ENCODE measurements at regions not wholly inside any gene's neighbourhood (a gene's known extent, or its start where the extent isn't known, plus 50 kb on each side); places are given as distances from the start of the nearest gene placed in this dataset.

DNA sequence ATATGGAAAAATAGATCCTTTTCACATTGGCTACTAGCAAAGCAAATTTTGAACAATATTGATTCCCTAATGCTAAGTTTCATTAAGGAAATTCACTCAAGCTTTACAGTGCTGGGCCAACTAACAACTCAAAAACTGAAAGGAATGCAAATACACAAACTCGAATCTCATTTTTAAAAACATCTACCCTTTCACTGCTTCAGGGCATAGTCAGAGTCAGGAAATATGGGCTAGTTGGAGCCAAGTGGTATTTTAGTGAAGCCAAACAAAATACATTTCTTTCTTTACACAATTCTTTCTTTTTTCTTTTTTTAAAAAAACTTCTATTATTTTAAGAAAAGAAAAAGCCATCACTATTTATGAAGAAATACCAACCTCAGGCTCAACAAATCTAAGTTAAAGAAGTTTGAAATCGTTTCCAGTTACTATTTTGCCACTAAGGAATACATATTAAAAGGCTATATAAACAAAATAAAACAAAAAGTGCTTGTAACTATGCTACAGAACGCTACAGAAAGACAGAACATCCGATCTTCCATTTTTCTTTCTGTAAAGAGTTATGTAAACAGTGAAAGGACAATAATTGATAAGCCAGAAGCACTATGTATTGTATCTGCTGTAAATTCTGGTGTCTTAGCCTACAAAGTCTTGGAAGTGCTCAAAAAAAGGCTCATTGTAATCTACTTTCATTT is 113.6 kb upstream of the STK17B start:
- Histone ChIP-seq H3K79me2 (ENCODE audit: low read depth) (no peaks in the 10 kb centered on the region), H3F3A (ENCODE audit: low read depth) (no peaks in the 10 kb centered on the region), H3K4me2 (no peak overlapping the region), H3K4me3 (no peak overlapping the region), H3K27ac (no peak overlapping the region), H3K4me1 (no peaks in the 10 kb centered on the region), H3K9me3 (ENCODE audit: low read depth) (no peaks in the 10 kb centered on the region), H3K9ac (no peak overlapping the region), H4K20me1 (ENCODE audit: low read depth) (no peaks in the 10 kb centered on the region), H3K27me3 (no peaks in the 10 kb centered on the region), H3K36me3 (no peaks in the 10 kb centered on the region), H2AFZ (replicated peaks) (no peak overlapping the region)
- H3K27ac Mint-ChIP-seq: no peak overlapping the region
- DNase-seq (ENCODE audit: low spot score): no peak
- H3K36me3 Mint-ChIP-seq: peaks cover 4% of the 10 kb centered on the region
- H3K4me3 Mint-ChIP-seq: no peak overlapping the region
- no peaks in the 10 kb centered on the region for H3K4me1 Mint-ChIP-seq
- no peak for TF ChIP-seq EZH2phosphoT487 (IDR thresholded peaks at IDR 0.05)
- TF ChIP-seq, protein P1, sequence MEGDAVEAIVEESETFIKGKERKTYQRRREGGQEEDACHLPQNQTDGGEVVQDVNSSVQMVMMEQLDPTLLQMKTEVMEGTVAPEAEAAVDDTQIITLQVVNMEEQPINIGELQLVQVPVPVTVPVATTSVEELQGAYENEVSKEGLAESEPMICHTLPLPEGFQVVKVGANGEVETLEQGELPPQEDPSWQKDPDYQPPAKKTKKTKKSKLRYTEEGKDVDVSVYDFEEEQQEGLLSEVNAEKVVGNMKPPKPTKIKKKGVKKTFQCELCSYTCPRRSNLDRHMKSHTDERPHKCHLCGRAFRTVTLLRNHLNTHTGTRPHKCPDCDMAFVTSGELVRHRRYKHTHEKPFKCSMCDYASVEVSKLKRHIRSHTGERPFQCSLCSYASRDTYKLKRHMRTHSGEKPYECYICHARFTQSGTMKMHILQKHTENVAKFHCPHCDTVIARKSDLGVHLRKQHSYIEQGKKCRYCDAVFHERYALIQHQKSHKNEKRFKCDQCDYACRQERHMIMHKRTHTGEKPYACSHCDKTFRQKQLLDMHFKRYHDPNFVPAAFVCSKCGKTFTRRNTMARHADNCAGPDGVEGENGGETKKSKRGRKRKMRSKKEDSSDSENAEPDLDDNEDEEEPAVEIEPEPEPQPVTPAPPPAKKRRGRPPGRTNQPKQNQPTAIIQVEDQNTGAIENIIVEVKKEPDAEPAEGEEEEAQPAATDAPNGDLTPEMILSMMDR (IDR thresholded peaks at IDR 0.05): no peak
- no peak for TF ChIP-seq EZH2 (IDR thresholded peaks at IDR 0.05)
- no peaks in the 10 kb centered on the region for H3K27me3 Mint-ChIP-seq (ENCODE audit: insufficient read depth, low read depth)
- no peaks in the 10 kb centered on the region for H3K9me3 Mint-ChIP-seq

DNA sequence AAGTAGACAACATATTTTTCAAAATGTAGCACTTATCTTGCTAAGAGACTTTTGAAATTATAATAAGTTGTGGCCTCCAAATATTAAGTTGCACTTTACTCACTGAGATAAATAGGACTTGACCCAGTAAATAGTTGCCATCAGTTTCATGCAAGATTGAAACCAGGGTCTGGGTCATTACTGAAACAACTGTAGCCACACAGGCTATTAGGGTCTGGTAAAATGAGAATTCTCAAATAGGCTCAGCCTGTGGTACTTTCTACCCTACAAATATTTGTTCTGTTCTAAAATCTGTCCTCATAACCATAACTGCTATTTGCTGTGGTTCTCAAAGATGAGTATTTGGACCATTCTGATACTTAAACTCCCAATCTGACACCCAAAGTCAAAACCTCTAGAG is 115.4 kb upstream of the STK17B start:
- Histone ChIP-seq H3K27ac (no peak overlapping the region), H3K27me3 (no peaks in the 10 kb centered on the region), H3K9ac (no peak overlapping the region), H2AFZ (replicated peaks) (no peak overlapping the region), H3K4me2 (no peak overlapping the region), H3K4me1 (no peaks in the 10 kb centered on the region), H4K20me1 (ENCODE audit: low read depth) (no peaks in the 10 kb centered on the region), H3K9me3 (ENCODE audit: low read depth) (no peaks in the 10 kb centered on the region), H3K79me2 (ENCODE audit: low read depth) (no peaks in the 10 kb centered on the region), H3K4me3 (no peak overlapping the region), H3K36me3 (no peaks in the 10 kb centered on the region), H3F3A (ENCODE audit: low read depth) (no peaks in the 10 kb centered on the region)
- no peak overlapping the region for H3K27ac Mint-ChIP-seq
- TF ChIP-seq, protein P1 (IDR thresholded peaks at IDR 0.05): no peak
- TF ChIP-seq EZH2 (IDR thresholded peaks at IDR 0.05) (no peak), EZH2phosphoT487 (IDR thresholded peaks at IDR 0.05) (no peak)
- no peak for DNase-seq (ENCODE audit: low spot score)
- no peaks in the 10 kb centered on the region for H3K27me3 Mint-ChIP-seq (ENCODE audit: insufficient read depth, low read depth)
- H3K36me3 Mint-ChIP-seq: peaks cover 4% of the 10 kb centered on the region
- H3K9me3 Mint-ChIP-seq: no peaks in the 10 kb centered on the region
- no peak overlapping the region for H3K4me3 Mint-ChIP-seq
- H3K4me1 Mint-ChIP-seq: peaks cover 3% of the 10 kb centered on the region

DNA sequence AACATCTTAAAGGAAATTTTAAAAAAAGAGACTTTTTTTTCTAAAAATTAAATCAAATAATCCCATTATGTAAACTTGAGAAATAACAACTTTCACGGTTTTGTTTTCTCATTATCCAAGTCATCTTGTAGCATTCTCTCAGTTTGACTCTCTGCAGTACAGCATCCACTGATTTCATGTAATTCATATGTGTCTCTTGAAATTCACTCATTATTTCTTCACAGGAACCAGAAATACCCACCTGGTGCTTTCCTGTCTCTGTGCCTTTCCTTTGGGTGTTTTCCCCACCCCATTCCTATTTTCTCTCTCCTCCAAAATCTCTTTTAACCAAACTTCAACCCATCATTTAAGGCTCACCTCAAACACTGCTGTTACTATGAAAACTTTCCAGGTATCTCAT is 116.1 kb upstream of the STK17B start:
- Histone ChIP-seq H3K27me3 (no peaks in the 10 kb centered on the region), H3K9ac (no peak overlapping the region), H2AFZ (replicated peaks) (no peak overlapping the region), H3K9me3 (ENCODE audit: low read depth) (no peaks in the 10 kb centered on the region), H3K27ac (no peak overlapping the region), H3K4me2 (no peak overlapping the region), H3K4me1 (no peaks in the 10 kb centered on the region), H3K79me2 (ENCODE audit: low read depth) (no peaks in the 10 kb centered on the region), H3F3A (ENCODE audit: low read depth) (no peaks in the 10 kb centered on the region), H3K4me3 (no peak overlapping the region), H3K36me3 (no peaks in the 10 kb centered on the region), H4K20me1 (ENCODE audit: low read depth) (no peaks in the 10 kb centered on the region)
- Mint-ChIP-seq H3K27ac (no peak overlapping the region), H3K4me3 (no peak overlapping the region), H3K27me3 (ENCODE audit: insufficient read depth, low read depth) (no peaks in the 10 kb centered on the region), H3K36me3 (peaks cover 6% of the 10 kb centered on the region), H3K9me3 (no peaks in the 10 kb centered on the region), H3K4me1 (peaks cover 3% of the 10 kb centered on the region)
- no peak for TF ChIP-seq EZH2 (IDR thresholded peaks at IDR 0.05)
- no peak for TF ChIP-seq EZH2phosphoT487 (IDR thresholded peaks at IDR 0.05)
- TF ChIP-seq, protein P1 (IDR thresholded peaks at IDR 0.05): no peak
- no peak for DNase-seq (ENCODE audit: low spot score)
